Neural progenitor cell (in vitro differentiated cells): ENCODE measurements at regions not wholly inside any gene's neighbourhood (a gene's known extent, or its start where the extent isn't known, plus 50 kb on each side); places are given as distances from the start of the nearest gene placed in this dataset.

ENCODE experiments used
- DNase-seq: peaks from one replicate; pipeline ENCODE4 v3.0.0-alpha.2; 2016; ENCODE audit warnings: low spot score
- H2AFZ ChIP-seq: fragments of 200-600 bp; sonication (generic); replicated peaks from 2 replicates; pipeline ENCODE4 v1.6.1; 2016; ENCODE audit warnings: antibody characterized with exemption
- H3F3A ChIP-seq: fragments of 200-600 bp; sonication (generic); 2 replicates; pipeline ENCODE4 v1.6.1; 2016; ENCODE audit warnings: antibody characterized with exemption, low read depth
- H3K27ac ChIP-seq: fragments of 200-600 bp; sonication (generic); 2 replicates; pipeline ENCODE4 v1.5.1; 2016; ENCODE audit warnings: mild to moderate bottlenecking
- H3K27me3 ChIP-seq: fragments of 200-600 bp; sonication (generic); 2 replicates; pipeline ENCODE4 v1.6.1; 2016; ENCODE audit warnings: mild to moderate bottlenecking, moderate library complexity
- H3K36me3 ChIP-seq: fragments of 200-600 bp; sonication (generic); 2 replicates; pipeline ENCODE4 v1.5.1; 2016
- H3K4me1 ChIP-seq: fragments of 200-600 bp; sonication (generic); 2 replicates; pipeline ENCODE4 v1.6.1; 2016; ENCODE audit warnings: mixed run types
- H3K4me2 ChIP-seq: fragments of 200-600 bp; sonication (generic); 2 replicates; pipeline ENCODE4 v1.6.1; 2016
- H3K4me3 ChIP-seq: fragments of 200-600 bp; sonication (generic); 2 replicates; pipeline ENCODE4 v1.5.1; 2016
- H3K79me2 ChIP-seq: fragments of 200-600 bp; sonication (generic); 2 replicates; pipeline ENCODE4 v1.6.1; 2016; ENCODE audit warnings: low read depth
- H3K9ac ChIP-seq: fragments of 200-600 bp; sonication (generic); 2 replicates; pipeline ENCODE4 v1.6.1; 2016
- H3K9me3 ChIP-seq: fragments of 200-600 bp; sonication (generic); 2 replicates; pipeline ENCODE4 v1.5.1; 2016; ENCODE audit warnings: low read depth
- H4K20me1 ChIP-seq: fragments of 200-600 bp; sonication (generic); 2 replicates; pipeline ENCODE4 v1.6.1; 2016; ENCODE audit warnings: low read depth
- H3K27ac Mint-ChIP-seq: 3 replicates; pipeline ENCODE4 v1.8.0; 2021; ENCODE audit warnings: mixed read lengths
- H3K27me3 Mint-ChIP-seq: 2 replicates; pipeline ENCODE4 v1.8.0; 2022; ENCODE audit warnings: low read depth, mild to moderate bottlenecking, inconsistent platforms, moderate library complexity, mixed read lengths; ENCODE audit not compliant: insufficient read depth
- H3K36me3 Mint-ChIP-seq: 3 replicates; pipeline ENCODE4 v1.8.0; 2021; ENCODE audit warnings: mixed read lengths
- H3K4me1 Mint-ChIP-seq: 3 replicates; pipeline ENCODE4 v1.8.0; 2021; ENCODE audit warnings: mixed read lengths
- H3K4me3 Mint-ChIP-seq: 3 replicates; pipeline ENCODE4 v1.8.0; 2021; ENCODE audit warnings: mild to moderate bottlenecking, moderate library complexity, mixed read lengths
- H3K9me3 Mint-ChIP-seq: 3 replicates; pipeline ENCODE4 v1.8.0; 2020; ENCODE audit warnings: mixed read lengths
- EZH2 ChIP-seq: fragments of 200-600 bp; sonication (generic); IDR thresholded peaks from 2 replicates; pipeline ENCODE4 v1.6.1; 2017; ENCODE audit warnings: antibody characterized with exemption, mild to moderate bottlenecking, moderate library complexity
- EZH2phosphoT487 ChIP-seq: fragments of 200-600 bp; sonication (generic); IDR thresholded peaks from 2 replicates; pipeline ENCODE4 v1.6.1; 2017; ENCODE audit warnings: antibody characterized with exemption
- TF ChIP-seq, protein P1 (sequence below): fragments of 200-600 bp; sonication (generic); IDR thresholded peaks from 2 replicates; pipeline ENCODE4 v1.5.1; 2017; ENCODE audit warnings: antibody characterized with exemption, mild to moderate bottlenecking

DNA sequence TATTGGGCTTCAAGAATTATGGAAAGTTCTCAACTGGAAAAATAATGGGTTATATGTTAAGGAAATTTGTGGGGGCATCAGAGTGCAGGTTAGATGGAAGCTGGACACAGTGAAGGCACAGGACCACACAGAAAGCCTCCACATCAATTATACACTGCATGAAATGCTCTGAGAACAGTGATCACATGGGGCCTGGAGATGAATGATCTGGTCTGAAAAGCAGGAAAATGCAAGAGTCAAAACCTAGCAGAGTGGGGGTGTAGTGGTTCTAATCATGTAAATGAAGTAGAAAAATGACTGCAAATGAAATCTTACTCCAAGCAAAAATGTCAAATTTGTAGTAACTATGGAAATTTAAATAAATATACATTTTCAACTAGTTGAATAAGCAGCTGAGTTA, 123.6 kb downstream of the TUSC7 start:
- Histone ChIP-seq H2AFZ (no peak overlapping the region), H3K9me3 (no peaks in the 10 kb centered on the region), H4K20me1 (no peaks in the 10 kb centered on the region), H3K4me2 (no peak overlapping the region), H3K9ac (no peak overlapping the region), H3K27ac (no peak overlapping the region), H3F3A (no peaks in the 10 kb centered on the region), H3K36me3 (no peaks in the 10 kb centered on the region), H3K79me2 (no peaks in the 10 kb centered on the region), H3K27me3 (no peaks in the 10 kb centered on the region), H3K4me1 (peaks cover 10% of the 10 kb centered on the region), H3K4me3 (no peak overlapping the region)
- Mint-ChIP-seq H3K4me1 (peaks cover 13% of the 10 kb centered on the region), H3K27ac (no peak overlapping the region), H3K9me3 (no peaks in the 10 kb centered on the region), H3K36me3 (no peaks in the 10 kb centered on the region), H3K4me3 (no peak overlapping the region), H3K27me3 (no peaks in the 10 kb centered on the region)
- DNase-seq: no peak
- TF ChIP-seq EZH2 (no peak), EZH2phosphoT487 (no peak)
- TF ChIP-seq, protein P1, sequence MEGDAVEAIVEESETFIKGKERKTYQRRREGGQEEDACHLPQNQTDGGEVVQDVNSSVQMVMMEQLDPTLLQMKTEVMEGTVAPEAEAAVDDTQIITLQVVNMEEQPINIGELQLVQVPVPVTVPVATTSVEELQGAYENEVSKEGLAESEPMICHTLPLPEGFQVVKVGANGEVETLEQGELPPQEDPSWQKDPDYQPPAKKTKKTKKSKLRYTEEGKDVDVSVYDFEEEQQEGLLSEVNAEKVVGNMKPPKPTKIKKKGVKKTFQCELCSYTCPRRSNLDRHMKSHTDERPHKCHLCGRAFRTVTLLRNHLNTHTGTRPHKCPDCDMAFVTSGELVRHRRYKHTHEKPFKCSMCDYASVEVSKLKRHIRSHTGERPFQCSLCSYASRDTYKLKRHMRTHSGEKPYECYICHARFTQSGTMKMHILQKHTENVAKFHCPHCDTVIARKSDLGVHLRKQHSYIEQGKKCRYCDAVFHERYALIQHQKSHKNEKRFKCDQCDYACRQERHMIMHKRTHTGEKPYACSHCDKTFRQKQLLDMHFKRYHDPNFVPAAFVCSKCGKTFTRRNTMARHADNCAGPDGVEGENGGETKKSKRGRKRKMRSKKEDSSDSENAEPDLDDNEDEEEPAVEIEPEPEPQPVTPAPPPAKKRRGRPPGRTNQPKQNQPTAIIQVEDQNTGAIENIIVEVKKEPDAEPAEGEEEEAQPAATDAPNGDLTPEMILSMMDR: no peak

GRCh38 chr3:116834816-116835215, 125.2 kb downstream of the TUSC7 start:
- Histone ChIP-seq H3K79me2 (no peaks in the 10 kb centered on the region), H3F3A (no peaks in the 10 kb centered on the region), H4K20me1 (no peaks in the 10 kb centered on the region), H2AFZ (no peak overlapping the region), H3K4me1 (peaks cover 10% of the 10 kb centered on the region), H3K9me3 (no peaks in the 10 kb centered on the region), H3K36me3 (no peaks in the 10 kb centered on the region), H3K27me3 (no peaks in the 10 kb centered on the region), H3K4me3 (no peak overlapping the region), H3K9ac (no peak overlapping the region), H3K4me2 (no peak overlapping the region), H3K27ac (no peak overlapping the region)
- H3K4me3 Mint-ChIP-seq: no peak overlapping the region
- TF ChIP-seq EZH2phosphoT487 (no peak), EZH2 (no peak)
- TF ChIP-seq, protein P1: no peak
- DNase-seq: no peak
- H3K9me3 Mint-ChIP-seq: no peaks in the 10 kb centered on the region
- H3K4me1 Mint-ChIP-seq: peaks cover 13% of the 10 kb centered on the region
- H3K27me3 Mint-ChIP-seq: no peaks in the 10 kb centered on the region
- no peak overlapping the region for H3K27ac Mint-ChIP-seq
- H3K36me3 Mint-ChIP-seq: no peaks in the 10 kb centered on the region

DNA sequence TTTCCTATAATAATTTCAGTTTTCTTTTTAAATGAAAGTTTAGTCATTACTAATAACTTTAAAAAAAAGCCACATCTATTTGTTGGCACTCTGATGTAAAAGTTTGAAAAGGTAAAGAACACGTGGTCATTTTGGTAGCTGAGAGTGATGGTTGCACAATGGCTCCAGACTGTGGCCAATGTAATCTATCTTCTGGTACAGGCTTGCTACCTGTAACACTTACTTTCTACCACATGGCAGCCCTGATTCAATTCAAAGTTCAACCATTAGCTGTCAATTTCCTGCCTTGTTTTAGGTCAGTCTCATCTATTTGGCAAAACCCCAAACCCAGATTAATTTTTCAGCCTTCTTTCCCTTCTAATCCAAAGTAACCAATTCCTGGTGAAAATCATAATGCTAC, 126.1 kb downstream of the TUSC7 start:
- Histone ChIP-seq H3K4me1 (peaks cover 10% of the 10 kb centered on the region), H3K79me2 (no peaks in the 10 kb centered on the region), H3K27me3 (no peaks in the 10 kb centered on the region), H3K4me2 (no peak overlapping the region), H4K20me1 (no peaks in the 10 kb centered on the region), H2AFZ (no peak overlapping the region), H3K9ac (no peak overlapping the region), H3K9me3 (no peaks in the 10 kb centered on the region), H3K36me3 (no peaks in the 10 kb centered on the region), H3K4me3 (no peak overlapping the region), H3K27ac (no peak overlapping the region), H3F3A (no peaks in the 10 kb centered on the region)
- DNase-seq: no peak
- no peaks in the 10 kb centered on the region for H3K9me3 Mint-ChIP-seq
- no peak overlapping the region for H3K27ac Mint-ChIP-seq
- H3K4me3 Mint-ChIP-seq: no peak overlapping the region
- H3K36me3 Mint-ChIP-seq: no peaks in the 10 kb centered on the region
- no peaks in the 10 kb centered on the region for H3K27me3 Mint-ChIP-seq
- peaks cover 13% of the 10 kb centered on the region for H3K4me1 Mint-ChIP-seq
- TF ChIP-seq EZH2phosphoT487: no peak
- TF ChIP-seq, protein P1: no peak
- TF ChIP-seq EZH2: no peak
